GM18519 (cell line): ENCODE measurements at regions not wholly inside any gene's neighbourhood (a gene's known extent, or its start where the extent isn't known, plus 50 kb on each side); places are given as distances from the start of the nearest gene placed in this dataset.

Experiments used
- ATAC-seq: cut with Tn5 transposase; IDR thresholded peaks from one replicate; pipeline ENCODE4 v1.9.1; 2021; ENCODE audit warnings: mild to moderate bottlenecking, moderate library complexity; ENCODE audit not compliant: unreplicated experiment, low FRiP score

DNA sequence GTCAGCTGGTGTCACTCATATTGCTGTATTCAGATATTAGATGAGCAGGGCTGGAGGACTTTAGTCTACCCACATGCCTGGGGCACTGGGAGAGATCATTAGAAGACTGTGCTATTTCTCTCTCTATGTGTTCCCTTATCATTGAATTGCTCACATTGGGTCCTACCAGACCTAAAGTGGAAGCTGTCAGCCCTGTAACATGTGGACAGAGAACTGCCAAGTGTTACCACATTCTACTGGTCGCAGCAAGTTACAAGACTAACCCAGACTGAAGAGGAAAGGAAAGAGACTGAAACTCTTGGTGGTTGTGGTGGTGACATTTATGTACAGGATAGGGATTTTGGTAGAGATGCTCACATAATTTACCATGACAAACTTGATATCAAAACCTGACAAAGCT, 627.1 kb upstream of the FZD8 start:
- ATAC-seq, result no peak

DNA sequence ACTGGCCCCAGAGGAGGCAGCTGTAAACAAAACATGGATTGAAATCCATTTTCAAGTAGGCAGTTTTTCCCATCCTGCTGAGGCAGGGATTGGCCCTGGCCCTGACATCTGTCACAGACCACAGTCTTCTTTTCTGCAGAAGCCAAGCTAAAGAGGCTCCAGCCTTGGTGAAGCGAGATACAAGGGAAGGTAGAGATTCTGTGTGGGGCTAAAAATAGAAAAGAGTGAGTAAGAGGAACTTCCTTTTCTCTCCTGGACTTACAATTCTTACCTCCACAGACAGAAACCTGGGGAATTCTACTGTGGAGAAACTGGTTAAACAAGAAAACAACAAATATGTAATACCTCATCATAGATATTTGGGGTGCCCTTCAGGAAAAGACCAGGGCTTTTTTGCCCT, 624.8 kb upstream of the FZD8 start:
- ATAC-seq, result no peak

DNA sequence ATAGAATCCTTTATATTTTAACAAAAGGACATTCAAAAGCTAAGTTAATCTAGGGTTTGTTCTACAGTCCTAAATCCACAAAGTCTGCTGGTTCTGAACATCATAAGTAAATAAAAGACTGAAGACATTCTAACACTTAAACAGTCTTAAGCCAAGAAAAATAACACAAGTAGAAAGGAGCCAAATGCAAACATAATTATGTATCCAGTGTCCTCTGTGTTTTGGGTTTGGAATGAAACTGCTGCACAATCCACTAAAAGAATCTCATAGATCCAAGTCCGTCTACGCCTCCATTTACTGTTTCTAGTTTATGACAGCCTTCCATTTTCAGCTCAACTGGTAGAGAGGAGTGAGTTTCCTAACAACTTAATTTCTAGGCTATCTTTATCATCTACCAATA, 623.6 kb upstream of the FZD8 start:
- ATAC-seq, result no peak

DNA sequence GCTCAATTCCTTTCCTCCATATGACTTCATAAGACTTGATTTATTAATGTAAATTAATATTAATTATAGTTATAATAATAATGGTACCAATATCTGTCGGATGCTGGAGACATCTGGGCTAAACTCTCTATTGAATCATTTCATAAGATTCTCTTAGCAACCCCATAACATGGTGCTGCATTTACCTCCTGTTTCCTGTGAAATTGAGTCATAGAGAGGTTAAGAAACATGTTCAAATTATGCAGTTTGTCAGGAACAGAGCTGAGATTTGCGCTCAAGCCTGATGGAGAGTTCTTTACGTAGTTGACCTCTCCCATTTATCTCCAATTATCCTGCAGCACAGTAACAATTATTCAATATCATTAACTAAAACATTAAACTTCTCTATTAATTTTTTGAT, 621.8 kb upstream of the FZD8 start:
- no peak for ATAC-seq

DNA sequence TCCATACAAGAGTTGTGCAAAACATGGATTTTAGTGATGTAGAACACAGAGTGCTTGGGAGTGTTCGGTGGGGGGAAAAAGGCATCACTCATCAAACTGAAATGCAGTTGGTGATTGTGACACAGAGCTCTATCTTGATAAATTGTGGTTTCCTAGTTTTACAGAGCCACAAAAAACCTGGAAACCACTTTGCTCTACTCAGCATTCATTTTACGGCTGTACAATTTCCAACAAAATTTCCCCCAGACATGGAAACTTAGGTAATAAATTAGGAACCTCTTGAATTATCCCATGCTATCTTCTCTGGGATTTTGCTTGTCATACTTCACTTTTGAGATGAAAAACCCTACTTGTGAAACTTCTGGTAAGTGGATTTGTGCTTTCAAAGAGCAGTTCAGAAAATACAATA, 614.9 kb upstream of the FZD8 start:
- ATAC-seq, result no peak

DNA sequence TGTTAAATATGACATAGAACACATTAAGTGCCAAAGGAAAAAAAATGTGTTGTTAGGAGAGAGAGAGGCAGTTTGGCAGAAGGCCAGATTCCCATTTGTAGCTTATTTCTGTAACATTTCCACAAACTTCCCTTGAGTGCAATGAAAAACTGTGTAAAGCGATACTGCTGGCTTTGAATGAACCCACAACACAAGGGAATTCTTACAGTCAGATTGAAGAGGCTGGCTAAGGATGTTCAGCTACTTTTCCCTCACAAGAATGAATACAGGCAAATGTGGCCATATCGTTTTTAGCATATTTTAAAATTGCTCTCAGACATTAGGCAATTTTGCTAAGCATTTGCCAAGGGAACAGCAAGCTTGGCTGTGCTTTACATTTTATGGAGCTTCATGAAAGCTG, 614.1 kb upstream of the FZD8 start:
- ATAC-seq, result no peak

DNA sequence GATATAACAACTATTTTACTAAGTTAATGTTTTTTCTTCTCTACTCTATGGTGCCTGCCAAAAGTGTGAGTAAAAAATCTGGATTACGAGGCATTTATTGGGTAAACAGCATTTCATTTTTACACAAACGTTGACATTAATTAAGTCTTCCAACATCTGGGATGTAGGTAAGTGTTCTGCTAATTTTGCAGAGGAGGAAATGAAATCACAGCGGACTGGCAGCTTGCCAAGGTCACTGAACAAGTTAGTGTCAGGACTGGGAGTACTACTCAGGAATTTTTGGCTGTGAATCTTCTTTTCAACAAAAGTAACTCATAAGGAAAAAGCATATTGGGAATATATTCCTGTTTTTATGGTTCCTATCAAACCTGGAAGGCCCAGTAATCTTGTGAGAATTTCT, 612.1 kb upstream of the FZD8 start:
- ATAC-seq, result no peak

DNA sequence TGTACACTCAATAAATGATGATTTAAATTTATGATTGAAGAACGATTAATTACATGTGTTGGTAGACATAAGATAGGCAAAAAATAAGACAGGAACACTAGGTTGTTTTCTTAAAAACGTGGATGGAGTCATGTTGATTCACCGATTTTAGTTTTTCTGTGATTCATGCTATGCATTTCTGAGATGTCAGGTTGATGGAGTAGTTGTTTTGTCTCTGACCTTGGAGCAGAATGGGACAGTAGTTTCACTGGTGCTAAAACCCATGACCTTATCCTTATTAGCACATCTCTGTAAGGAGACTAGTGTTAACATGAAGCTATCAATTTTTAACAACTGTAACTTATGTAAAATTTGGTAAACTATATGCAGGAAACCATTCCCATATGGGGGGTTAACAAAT, 611.6 kb upstream of the FZD8 start:
- no peak for ATAC-seq

DNA sequence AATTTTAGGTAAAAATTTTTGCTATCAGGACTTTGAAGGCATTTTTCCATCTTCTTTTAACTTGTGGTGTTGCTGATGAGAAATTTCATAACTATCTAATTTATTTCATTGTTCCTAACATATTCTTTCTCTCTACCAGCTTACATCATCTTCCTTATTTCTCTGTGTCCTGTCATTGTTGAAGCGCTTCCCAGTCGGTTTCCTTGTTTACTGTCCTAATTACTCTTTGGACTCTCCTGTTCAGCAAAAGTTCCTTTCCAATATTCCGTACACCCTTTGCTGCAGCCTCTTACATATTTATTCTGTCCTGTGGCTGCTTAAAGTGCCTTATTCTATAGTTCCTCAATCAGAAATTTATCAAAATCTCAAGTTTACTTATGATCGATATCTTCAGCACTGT, 609.0 kb upstream of the FZD8 start:
- ATAC-seq, result no peak

DNA sequence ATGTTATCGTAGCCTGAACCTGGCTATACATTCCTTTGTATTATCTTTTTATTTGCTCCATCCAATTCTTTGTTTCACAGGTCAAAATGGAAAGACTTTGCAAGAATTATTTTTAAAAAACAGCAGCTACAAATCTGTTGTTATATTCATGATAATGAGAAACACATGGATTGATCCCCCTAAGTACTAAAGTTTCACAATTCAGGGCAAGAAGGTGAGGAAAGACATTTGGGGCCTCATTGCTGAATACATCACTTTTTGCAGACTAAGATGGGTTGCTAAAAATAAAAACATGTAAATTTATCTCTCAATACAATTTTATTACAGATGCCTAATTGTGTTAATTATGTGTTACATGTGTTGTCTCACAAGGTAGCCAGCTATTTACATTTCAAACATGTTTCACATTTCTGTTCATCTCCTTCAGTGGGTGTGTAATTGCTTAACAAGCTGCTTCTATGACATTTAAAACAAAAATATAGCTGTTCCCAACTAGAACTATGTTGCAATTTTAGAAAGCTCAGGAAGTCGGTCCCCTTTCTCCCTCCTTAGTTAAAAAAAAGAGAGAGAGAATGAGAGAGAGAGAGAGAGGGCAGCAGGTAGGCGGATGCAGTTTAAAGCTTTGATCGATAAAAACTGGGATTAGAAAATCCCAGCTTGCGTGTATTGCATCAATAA, 606.3 kb upstream of the FZD8 start:
- no peak for ATAC-seq

DNA sequence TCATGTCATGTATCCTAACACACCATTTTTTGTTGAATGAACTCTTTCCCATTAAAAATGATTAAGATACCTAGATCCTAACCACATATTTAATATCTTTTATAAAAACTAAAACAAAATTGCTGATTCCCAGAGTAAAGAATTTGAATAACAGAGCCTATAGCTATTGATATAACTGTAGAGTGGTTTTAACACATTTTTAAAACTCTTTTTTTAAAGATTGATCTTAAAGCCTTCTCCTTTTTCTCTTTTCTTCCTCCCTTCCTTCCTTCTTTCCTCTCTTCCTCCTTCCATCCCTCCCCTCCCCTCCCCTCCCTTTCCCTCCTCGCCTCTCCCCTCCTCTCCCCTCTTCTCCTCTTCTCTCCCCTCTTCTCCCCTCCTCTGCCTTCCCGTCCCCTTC, 605.4 kb upstream of the FZD8 start:
- no peak for ATAC-seq

DNA sequence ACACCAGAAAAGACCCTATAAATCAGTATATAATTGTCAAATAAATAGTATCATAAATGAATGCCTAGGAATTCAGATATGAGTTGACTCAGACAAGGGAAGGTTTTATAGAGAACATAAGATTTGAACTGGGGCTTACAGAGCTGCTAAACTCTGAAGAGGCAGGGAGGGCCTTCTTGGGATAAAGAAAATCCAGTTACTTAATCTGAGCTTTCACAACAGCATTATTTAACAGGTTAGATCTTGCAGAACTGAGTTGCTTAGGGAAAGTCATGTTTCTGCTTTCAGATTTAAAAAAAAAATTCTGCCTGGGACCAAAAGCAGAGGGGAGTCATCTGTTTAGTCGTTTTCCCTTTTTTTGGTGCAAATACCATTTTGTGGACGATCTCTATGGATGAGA, 594.8 kb upstream of the FZD8 start:
- no peak for ATAC-seq

DNA sequence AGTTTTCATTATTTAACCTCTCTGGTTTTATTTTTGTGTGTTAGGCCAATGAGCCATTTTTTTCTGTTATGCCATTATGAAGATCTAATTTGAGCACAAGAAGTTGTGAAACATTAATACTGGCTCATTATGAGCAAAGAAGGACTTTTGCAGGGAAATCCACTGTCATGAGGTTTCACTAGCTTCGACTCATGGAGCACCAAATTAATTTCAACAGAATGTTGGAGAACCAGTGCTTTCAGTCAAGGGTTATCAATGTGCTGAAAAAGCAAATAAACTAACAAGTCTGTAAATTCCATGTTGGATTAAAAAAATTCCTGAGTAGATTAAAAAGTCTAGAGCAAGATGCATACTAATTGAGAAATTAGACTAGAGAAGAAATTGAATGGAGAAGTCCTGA, 594.2 kb upstream of the FZD8 start:
- no peak for ATAC-seq

DNA sequence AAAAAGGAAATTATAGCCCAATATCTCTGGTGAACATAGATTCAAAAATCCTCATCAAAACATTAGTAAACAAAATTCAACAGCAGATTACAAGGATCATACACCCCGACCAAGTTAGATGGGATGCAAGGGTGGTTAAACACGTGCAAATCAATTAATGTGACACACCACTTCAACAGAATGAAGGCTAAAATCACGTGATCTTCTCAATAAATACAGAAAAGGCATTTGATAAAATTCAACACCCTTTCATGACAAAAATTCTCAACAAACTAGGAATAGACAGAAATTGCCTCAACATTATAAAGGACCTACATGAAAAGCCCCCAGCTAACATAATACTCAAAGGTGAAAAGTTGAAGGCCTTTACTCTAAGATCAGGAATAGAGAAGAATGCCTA, 590.8 kb upstream of the FZD8 start:
- no peak for ATAC-seq

DNA sequence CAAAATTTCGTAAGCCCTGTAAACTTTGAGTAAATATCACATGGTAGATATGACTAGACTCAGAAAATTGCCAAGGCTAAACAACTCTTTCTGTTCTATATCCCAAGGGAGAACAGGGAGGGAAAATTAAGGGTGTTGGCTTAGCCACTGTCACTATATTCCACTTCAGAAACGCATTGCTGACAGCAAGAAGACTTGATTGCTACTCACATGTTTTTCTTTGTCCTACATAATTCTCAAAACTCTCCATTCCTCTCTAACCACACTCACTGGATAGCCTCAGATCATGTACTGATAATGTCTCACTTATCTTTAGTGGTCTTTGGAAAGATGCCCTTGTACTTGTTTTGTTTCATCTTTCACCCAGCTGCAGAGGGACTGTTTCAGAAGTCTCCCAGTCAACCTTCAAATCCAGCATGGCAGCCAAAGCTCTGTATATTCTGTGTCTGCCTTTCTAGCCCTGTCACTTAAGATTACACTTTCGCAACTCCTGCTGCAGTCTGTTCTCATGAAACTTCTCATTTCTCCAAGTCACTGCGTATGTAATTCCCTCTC, 582.4 kb upstream of the FZD8 start:
- no peak for ATAC-seq

DNA sequence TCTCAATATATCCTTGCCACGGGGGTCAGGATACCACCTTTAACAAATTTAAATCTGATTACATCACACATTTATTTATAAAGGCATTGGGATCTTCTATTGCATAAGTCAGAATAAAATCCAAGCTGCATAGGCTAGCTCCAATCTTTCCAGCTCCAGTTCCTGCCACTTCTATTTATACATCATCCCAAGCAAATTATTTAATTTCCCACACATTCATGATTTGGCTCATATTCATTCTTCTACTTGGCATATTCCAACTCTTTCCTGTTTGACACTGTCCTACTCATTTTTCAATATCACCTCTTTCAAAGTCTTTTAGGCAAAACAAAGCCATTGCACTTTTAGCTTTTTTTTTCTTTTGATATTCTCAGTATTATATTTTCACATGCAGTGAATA, 579.0 kb upstream of the FZD8 start:
- ATAC-seq, result no peak

DNA sequence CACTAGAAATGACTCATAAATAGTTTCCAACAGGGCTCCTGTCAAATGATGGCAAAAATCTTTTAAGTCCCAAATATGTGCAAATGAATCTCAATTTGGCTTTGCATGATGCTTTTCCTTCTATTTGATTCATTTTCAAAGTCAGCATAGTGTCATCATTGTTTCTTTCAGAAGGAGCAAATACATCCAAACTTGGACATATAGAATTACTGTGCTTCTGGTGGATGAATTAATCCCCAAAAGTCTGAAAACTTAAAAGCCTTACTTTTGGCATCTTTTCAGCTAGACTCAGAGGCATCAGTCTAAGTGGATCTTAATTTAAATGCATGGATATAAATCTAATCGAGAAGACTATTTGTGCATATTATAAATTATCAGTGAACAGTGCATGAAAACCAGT, 578.1 kb upstream of the FZD8 start:
- no peak for ATAC-seq

DNA sequence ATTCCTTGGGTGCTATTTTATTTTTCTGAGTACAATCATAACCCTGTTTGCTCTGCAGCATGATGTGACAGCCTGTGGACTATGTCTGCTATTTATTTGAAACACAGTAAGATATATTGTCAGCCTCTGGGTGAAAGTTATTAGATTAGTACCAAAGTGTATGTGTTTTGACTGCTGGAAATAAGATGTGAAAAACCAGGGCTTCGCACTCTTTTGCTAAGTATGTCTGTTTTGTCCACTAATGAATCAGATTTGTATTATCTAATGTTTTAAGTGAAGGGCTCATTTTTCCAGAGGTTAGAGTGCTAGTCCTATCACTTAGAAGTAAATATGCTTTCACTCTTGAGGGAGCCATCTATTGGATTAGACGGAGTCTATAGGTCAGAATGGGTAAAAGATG, 569.8 kb upstream of the FZD8 start:
- no peak for ATAC-seq

DNA sequence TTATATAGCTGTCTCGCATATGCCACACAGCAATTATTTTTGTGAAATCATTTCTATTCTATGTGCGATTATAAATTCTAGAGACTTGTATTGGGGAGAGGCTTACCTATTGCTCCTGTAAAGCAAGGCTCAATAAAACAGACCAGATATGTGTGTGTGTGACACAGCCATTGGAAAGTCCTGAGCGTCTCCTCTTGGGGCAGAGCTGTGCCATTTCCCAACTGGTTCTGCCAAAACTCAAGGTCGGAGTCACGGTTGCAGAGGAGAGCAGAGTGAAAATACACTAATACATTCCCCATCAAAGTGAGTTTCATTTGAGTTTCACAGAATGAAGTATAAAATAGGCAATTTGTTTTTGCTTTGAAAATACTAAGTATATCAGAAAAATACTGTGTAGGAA, 567.4 kb upstream of the FZD8 start:
- no peak for ATAC-seq

DNA sequence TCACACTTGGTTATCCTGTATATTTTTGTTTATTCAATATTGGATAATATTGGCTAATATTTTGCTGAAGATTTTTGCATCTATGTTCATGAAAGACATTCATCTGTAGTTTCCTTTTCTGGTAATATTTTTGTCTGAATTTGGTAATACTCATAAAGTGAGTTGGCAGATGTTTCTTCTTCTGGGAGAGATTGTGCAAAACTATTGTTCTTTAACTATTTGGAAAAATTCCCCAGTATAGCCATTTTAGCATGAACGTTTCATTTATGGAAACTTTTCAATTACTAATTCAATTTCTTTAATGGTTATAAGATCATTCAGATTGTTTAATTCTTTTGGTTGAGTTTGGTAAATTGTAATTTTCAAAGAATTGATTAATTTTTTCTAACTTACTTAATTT, 560.8 kb upstream of the FZD8 start:
- no peak for ATAC-seq

DNA sequence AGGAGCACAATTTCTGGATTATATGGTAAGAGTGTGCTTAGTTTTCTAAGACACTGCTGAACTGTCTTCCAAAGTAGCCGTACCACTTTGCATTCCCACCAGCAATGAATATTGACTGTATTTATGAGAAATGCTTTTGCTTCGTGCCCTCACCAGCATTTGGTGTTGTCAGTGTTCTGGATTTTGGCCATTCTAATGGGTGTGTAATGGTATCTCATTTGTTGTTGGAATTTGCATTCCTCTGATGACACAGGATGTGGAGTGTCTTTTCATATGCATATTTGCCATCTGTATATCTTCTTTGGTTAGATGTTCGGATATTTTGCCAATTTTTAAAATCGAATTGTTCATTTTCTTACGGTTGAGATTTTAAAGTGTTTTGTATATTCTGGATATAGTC, 558.5 kb upstream of the FZD8 start:
- no peak for ATAC-seq

DNA sequence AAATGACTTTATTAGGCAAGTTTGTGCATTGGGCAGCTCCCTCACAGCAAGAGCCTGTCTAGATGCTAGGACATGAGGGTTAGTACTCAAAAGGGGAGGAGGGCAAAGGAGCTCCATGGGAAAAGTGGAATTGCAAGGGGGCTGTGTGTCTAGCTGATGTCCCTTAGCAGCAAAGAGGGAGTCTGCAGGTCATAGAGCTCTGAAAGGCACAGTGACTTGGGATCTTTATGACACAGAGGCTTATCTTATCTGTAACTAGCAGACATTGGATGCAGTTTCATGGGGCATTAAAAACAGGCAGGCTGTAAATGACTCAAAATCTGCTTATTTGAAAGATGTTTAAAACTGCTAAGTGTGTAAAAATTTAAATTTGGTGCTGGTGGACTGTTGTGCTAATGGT, 556.2 kb upstream of the FZD8 start:
- no peak for ATAC-seq

DNA sequence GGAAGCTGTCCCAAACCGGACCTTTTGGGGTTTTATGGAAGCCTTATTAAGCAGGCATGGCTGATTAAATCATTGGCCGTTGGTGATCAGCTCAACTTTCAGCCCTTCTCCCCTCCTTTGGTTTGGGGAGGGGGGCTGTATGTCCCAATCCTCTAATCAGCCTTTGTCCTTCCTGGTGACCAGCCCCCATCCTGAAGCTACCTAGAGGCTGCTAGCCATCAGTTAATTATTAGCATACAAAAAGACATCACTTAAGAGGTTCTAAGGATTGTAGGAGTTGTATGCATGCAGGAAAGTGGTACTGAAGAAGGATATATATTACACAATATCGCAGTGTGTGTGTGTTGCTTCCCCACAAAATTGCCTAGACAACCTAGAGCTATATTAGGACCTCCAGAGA, 553.3 kb upstream of the FZD8 start:
- ATAC-seq, result no peak
